GM12878 (cell line): ENCODE measurements at regions not wholly inside any gene's neighbourhood (a gene's known extent, or its start where the extent isn't known, plus 50 kb on each side); places are given as distances from the start of the nearest gene placed in this dataset.

Source experiments
- ATAC-seq: fragments of 200-7000 bp; cut with Tn5 transposase; 3 replicates; pipeline ENCODE4 v1.9.1; 2020; ENCODE audit warnings: mild to moderate bottlenecking, moderate library complexity
- BruUV-seq: library from RNA; stranded (reverse); fragments of 400-500 nt; replicated peaks from 2 replicates; lab custom pipeline; 2021; lab: Mats Ljungman, UMichigan
- CTCF ChIA-PET: fragments of 300-600 bp; sonication (Branson Sonifier 250); formaldehyde crosslinking; extraction: SDS; loops from one replicate; lab custom pipeline; 2021; ENCODE audit warnings: inconsistent platforms; lab: Yijun Ruan, JAX
- POLR2A ChIA-PET: fragments of 350-600 bp; formaldehyde crosslinking; extraction: SDS; loops from one replicate; lab custom pipeline; 2021; ENCODE audit warnings: inconsistent platforms; lab: Charles Lee
- RAD21 ChIA-PET: fragments of 300-600 bp; sonication (Branson Sonifier 250); formaldehyde crosslinking; loops from one replicate; lab custom pipeline; 2023; ENCODE audit warnings: antibody characterized with exemption; ENCODE audit not compliant: unreplicated experiment; lab: Charles Lee
- SMC1A ChIA-PET: fragments of 300-600 bp; sonication (Branson Sonifier 250); formaldehyde crosslinking; loops from one replicate; lab custom pipeline; 2023; ENCODE audit not compliant: unreplicated experiment, uncharacterized antibody; lab: Charles Lee
- DNase-seq: peaks from one replicate; pipeline ENCODE4 v3.0.0-alpha.2; 2011; ENCODE audit warnings: low read depth, low spot score
- FAIRE-seq: peaks from 3 replicates; lab custom pipeline; 2011; peaks lifted over from hg19 to GRCh38; lab: Jason Lieb, UNC
- H2AFZ ChIP-seq: 2 replicates; pipeline ENCODE4 v1.6.0; 2011; ENCODE audit warnings: low read depth, low read length, control low read depth; ENCODE audit not compliant: control insufficient read depth
- H3K27ac ChIP-seq: 2 replicates; pipeline ENCODE4 v1.5.1; 2011; ENCODE audit warnings: control low read depth; ENCODE audit not compliant: control insufficient read depth, insufficient read depth
- H3K27me3 ChIP-seq, 2 experiments: replicated peaks in 1 of 2; 2 replicates each; pipeline versions ENCODE4 v1.6.0 to v1.6.1; 2011; ENCODE audit warnings: low read length in 1 of 2; ENCODE audit not compliant: control insufficient read depth in 2 of 2, insufficient read depth in 2 of 2
- H3K36me3 ChIP-seq, 2 experiments: 2 replicates each; pipeline ENCODE4 v1.5.1; 2011; ENCODE audit warnings: low read length in 1 of 2; ENCODE audit not compliant: control insufficient read depth in 2 of 2, insufficient read depth in 2 of 2
- H3K4me1 ChIP-seq: 2 replicates; pipeline ENCODE4 v1.6.1; 2011; ENCODE audit warnings: mild to moderate bottlenecking, low read length, moderate library complexity, mixed read lengths; ENCODE audit not compliant: control insufficient read depth, insufficient read depth
- H3K4me2 ChIP-seq: 2 replicates; pipeline ENCODE4 v1.6.0; 2011; ENCODE audit warnings: control low read depth; ENCODE audit not compliant: control insufficient read depth, insufficient read depth
- H3K4me3 ChIP-seq: fragments of 200-600 bp; sonication (generic); 2 replicates; pipeline ENCODE4 v1.5.1; 2016
- H3K79me2 ChIP-seq: 2 replicates; pipeline ENCODE4 v1.6.0; 2011; ENCODE audit warnings: low read length; ENCODE audit not compliant: control insufficient read depth, insufficient read depth
- H3K9ac ChIP-seq: 2 replicates; pipeline ENCODE4 v1.8.0; 2011; ENCODE audit warnings: low read length, control low read depth, mixed read lengths; ENCODE audit not compliant: control insufficient read depth, insufficient read depth
- H3K9me3 ChIP-seq: replicated peaks from 3 replicates; pipeline ENCODE4 v1.5.1; 2011; ENCODE audit warnings: mild to moderate bottlenecking, low read length; ENCODE audit not compliant: control insufficient read depth, insufficient read depth
- H4K20me1 ChIP-seq: 2 replicates; pipeline ENCODE4 v1.6.0; 2011; ENCODE audit not compliant: control insufficient read depth, insufficient read depth
- ATF7 ChIP-seq: fragments of 450-650 bp; IDR thresholded peaks from 2 replicates; pipeline ENCODE4 v1.6.1; 2016; ENCODE audit warnings: low read depth, mild to moderate bottlenecking
- CHD4 ChIP-seq: fragments of 200-600 bp; sonication (generic); IDR thresholded peaks from 2 replicates; pipeline ENCODE4 v1.6.1; 2016; ENCODE audit warnings: mild to moderate bottlenecking
- KLF5 ChIP-seq: fragments of 450-650 bp; IDR thresholded peaks from 2 replicates; pipeline ENCODE4 v1.6.1; 2014; ENCODE audit warnings: mild to moderate bottlenecking; ENCODE audit not compliant: partially characterized antibody
- SREBF2 ChIP-seq: IDR thresholded peaks from 2 replicates; pipeline ENCODE4 v1.6.1; 2012; ENCODE audit warnings: mild to moderate bottlenecking, low read length
- YY1 ChIP-seq: IDR thresholded peaks from 2 replicates; pipeline ENCODE4 v1.6.1; 2011; ENCODE audit warnings: low read depth, mild to moderate bottlenecking, low read length
- WGBS: methylation state at CpG from one replicate; pipeline ENCODE4 v1.1.6; 2016; ENCODE audit warnings: low lambda C conversion rate; ENCODE audit not compliant: insufficient replicate concordance, insufficient coverage; ENCODE audit errors: missing lambda C conversion rate; 5-methylcytosine and 5-hydroxymethylcytosine counted together
- in situ Hi-C: fragments of 300-500 bp; cut with MboI; formaldehyde crosslinking; loops from 9 replicates; pipeline ENCODE4 v1.14.3; 2018; ENCODE audit warnings: mixed read lengths
- intact Hi-C: fragments of 100-400 bp; cut with micrococcal nuclease; formaldehyde crosslinking; loops from one replicate; pipeline ENCODE4 v1.14.2; 2022; ENCODE audit not compliant: unreplicated experiment
- TF ChIP-seq, protein P1 (sequence below): fragments of 450-650 bp; IDR thresholded peaks from 2 replicates; pipeline ENCODE4 v1.6.1; 2017; ENCODE audit warnings: antibody characterized with exemption, mild to moderate bottlenecking, moderate library complexity
- TF ChIP-seq, protein P2 (sequence below): IDR thresholded peaks from 2 replicates; pipeline ENCODE4 v1.6.1; 2012; ENCODE audit warnings: low read depth, low read length, improper control_type of control experiment

DNA sequence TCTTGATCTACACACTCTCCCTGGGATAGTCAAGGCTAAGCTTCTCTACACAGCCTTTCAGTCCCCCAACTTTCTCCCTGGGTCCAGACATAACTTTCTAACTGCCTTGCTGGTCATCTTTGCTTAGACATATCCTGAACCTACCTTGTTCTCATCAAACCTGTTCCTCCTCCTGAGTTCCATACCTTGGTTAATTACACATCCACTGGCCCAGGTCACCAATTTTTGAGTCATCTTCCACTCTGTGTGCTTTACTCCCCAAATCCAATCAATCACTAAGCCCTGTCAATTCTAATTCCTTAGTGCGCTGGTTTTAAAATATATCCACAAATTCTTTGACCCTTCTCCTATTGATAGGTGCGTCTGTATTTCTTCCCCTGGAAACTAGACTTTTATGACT, 107.0 kb downstream of the EVX1 start:
- intact Hi-C loops, result no loop called here
- SMC1A ChIA-PET, result interaction anchor here (1.1 kb wide), 1 partner anchor 13 kb away, joined by 3 read pairs; no protein-coding TSS in a partner anchor
- ATAC-seq, result no peak

More for the DNA sequence above, 107.0 kb downstream of the EVX1 start:
- CTCF ChIA-PET, result interaction anchor here (0.8 kb wide), 1 partner anchor 153 kb away, joined by 3 read pairs; no protein-coding TSS in a partner anchor
- Histone ChIP-seq H3K4me2 (no peak overlapping the region), H3K4me3 (no peak overlapping the region), H3K36me3 (no peaks in the 10 kb centered on the region), H2AFZ (no peak overlapping the region), H3K79me2 (no peaks in the 10 kb centered on the region), H3K9me3 (no peaks in the 10 kb centered on the region), H3K27me3 (peaks cover 0 to 3% of the 10 kb centered on the region in 2 experiments; a peak in 1 of 4 replicates), H3K27ac (no peak overlapping the region), H3K9ac (no peak overlapping the region), H3K4me1 (no peaks in the 10 kb centered on the region), H4K20me1 (no peaks in the 10 kb centered on the region)
- BruUV-seq, result no TSS peak
- RAD21 ChIA-PET, result no interaction called here
- TF ChIP-seq, protein P1, sequence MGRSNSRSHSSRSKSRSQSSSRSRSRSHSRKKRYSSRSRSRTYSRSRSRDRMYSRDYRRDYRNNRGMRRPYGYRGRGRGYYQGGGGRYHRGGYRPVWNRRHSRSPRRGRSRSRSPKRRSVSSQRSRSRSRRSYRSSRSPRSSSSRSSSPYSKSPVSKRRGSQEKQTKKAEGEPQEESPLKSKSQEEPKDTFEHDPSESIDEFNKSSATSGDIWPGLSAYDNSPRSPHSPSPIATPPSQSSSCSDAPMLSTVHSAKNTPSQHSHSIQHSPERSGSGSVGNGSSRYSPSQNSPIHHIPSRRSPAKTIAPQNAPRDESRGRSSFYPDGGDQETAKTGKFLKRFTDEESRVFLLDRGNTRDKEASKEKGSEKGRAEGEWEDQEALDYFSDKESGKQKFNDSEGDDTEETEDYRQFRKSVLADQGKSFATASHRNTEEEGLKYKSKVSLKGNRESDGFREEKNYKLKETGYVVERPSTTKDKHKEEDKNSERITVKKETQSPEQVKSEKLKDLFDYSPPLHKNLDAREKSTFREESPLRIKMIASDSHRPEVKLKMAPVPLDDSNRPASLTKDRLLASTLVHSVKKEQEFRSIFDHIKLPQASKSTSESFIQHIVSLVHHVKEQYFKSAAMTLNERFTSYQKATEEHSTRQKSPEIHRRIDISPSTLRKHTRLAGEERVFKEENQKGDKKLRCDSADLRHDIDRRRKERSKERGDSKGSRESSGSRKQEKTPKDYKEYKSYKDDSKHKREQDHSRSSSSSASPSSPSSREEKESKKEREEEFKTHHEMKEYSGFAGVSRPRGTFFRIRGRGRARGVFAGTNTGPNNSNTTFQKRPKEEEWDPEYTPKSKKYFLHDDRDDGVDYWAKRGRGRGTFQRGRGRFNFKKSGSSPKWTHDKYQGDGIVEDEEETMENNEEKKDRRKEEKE, result no peak
- TF ChIP-seq SREBF2 (no peak), YY1 (no peak), CHD4 (no peak), ATF7 (no peak), KLF5 (no peak)
- TF ChIP-seq, protein P2, sequence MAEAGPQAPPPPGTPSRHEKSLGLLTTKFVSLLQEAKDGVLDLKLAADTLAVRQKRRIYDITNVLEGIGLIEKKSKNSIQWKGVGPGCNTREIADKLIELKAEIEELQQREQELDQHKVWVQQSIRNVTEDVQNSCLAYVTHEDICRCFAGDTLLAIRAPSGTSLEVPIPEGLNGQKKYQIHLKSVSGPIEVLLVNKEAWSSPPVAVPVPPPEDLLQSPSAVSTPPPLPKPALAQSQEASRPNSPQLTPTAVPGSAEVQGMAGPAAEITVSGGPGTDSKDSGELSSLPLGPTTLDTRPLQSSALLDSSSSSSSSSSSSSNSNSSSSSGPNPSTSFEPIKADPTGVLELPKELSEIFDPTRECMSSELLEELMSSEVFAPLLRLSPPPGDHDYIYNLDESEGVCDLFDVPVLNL, result no peak
- DNase-seq, result no peak
- no peak for FAIRE-seq
- POLR2A ChIA-PET, result no interaction called here
- 46% methylated on average over 2 of the region's 2 CpGs for WGBS
- in situ Hi-C loops, result no loop called here
